HepG2 (cell line): ENCODE measurements at regions not wholly inside any gene's neighbourhood (a gene's known extent, or its start where the extent isn't known, plus 50 kb on each side); places are given as distances from the start of the nearest gene placed in this dataset.
A peak's percentile ranks its signal among the peaks of the same experiment; 100 is the strongest.

Experiments
- ATAC-seq: fragments of 200-7000 bp; cut with Tn5 transposase; 3 replicates; pipeline ENCODE4 v1.9.1; 2020; ENCODE audit warnings: mild to moderate bottlenecking, moderate library complexity
- BruUV-seq: library from RNA; stranded (reverse); fragments of 400-500 nt; replicated peaks from 2 replicates; lab custom pipeline; 2021; lab: Mats Ljungman, UMichigan
- CTCF ChIA-PET: fragments of 300-600 bp; formaldehyde crosslinking; extraction: SDS; loops from one replicate; lab custom pipeline; 2021; ENCODE audit warnings: low total read pairs, inconsistent platforms, low intra/inter-chr PET ratio; lab: Yijun Ruan, JAX
- POLR2A ChIA-PET: fragments of 350-600 bp; sonication (Branson Sonifier 250); formaldehyde crosslinking; loops from one replicate; lab custom pipeline; 2020; ENCODE audit warnings: antibody characterized with exemption, inconsistent platforms; lab: Yijun Ruan, JAX
- DNase-seq: peaks from one replicate; pipeline ENCODE4 v3.0.0-alpha.2; 2015; ENCODE audit warnings: low spot score
- FAIRE-seq: peaks from 3 replicates; lab custom pipeline; 2011; peaks lifted over from hg19 to GRCh38; lab: Jason Lieb, UNC
- H2AFZ ChIP-seq: one replicate; pipeline ENCODE4 v1.6.1; 2011; ENCODE audit warnings: low read length, inconsistent platforms
- H3K27ac ChIP-seq: fragments of 300-600 bp; 3 replicates; pipeline ENCODE4 v1.8.0; 2011; ENCODE audit warnings: mixed run types, mild to moderate bottlenecking, mixed read lengths, low read length, inconsistent platforms; ENCODE audit not compliant: insufficient read depth; ENCODE audit errors: extremely low read length
- H3K27me3 ChIP-seq, 2 experiments: fragments of 200-600 bp in 1 of 2; 2 replicates in 1 of 2; 3 replicates in 1 of 2; pipeline versions ENCODE4 v1.6.0 to v1.8.0; 2011; ENCODE audit warnings: low read length in 2 of 2, mild to moderate bottlenecking in 2 of 2, moderate library complexity in 2 of 2, inconsistent platforms in 1 of 2; ENCODE audit not compliant: insufficient read depth in 2 of 2, control insufficient read depth in 1 of 2
- H3K36me3 ChIP-seq, 2 experiments: fragments of 200-600 bp in 1 of 2; replicated peaks in 1 of 2; 2 replicates in 1 of 2; 3 replicates in 1 of 2; pipeline versions ENCODE4 v1.5.1 to v1.8.0; 2011; ENCODE audit warnings: low read length in 2 of 2, inconsistent platforms in 1 of 2; ENCODE audit not compliant: insufficient read depth in 2 of 2, control insufficient read depth in 1 of 2
- H3K4me1 ChIP-seq: 2 replicates; pipeline ENCODE4 v1.5.1; 2012; ENCODE audit warnings: low read length, inconsistent platforms; ENCODE audit not compliant: insufficient read depth
- H3K4me2 ChIP-seq: 2 replicates; pipeline ENCODE4 v1.6.0; 2011; ENCODE audit warnings: low read depth, low read length, inconsistent platforms
- H3K4me3 ChIP-seq, 3 experiments: fragments of 200-600 bp in 1 of 3; sonication (generic), shearing (Covaris generic) in 1 of 3; replicated peaks in 1 of 3; 2 replicates each; pipeline ENCODE4 v1.5.1; 2011 to 2016; ENCODE audit warnings: low read length in 3 of 3, inconsistent platforms in 2 of 3, low read depth in 2 of 3, mild to moderate bottlenecking in 2 of 3, control low read depth in 1 of 3, mixed read lengths in 1 of 3; ENCODE audit not compliant: insufficient read depth in 1 of 3
- H3K79me2 ChIP-seq: one replicate; pipeline ENCODE4 v1.6.1; 2011; ENCODE audit warnings: low read length, inconsistent platforms; ENCODE audit not compliant: insufficient read depth
- H3K9ac ChIP-seq: 2 replicates; pipeline ENCODE4 v1.6.0; 2011; ENCODE audit warnings: mild to moderate bottlenecking, low read depth, low read length, inconsistent platforms; ENCODE audit not compliant: insufficient read depth
- H3K9me3 ChIP-seq: 2 replicates; pipeline ENCODE4 v1.5.1; 2012; ENCODE audit warnings: mild to moderate bottlenecking, low read length
- H4K20me1 ChIP-seq: 2 replicates; pipeline ENCODE4 v1.6.0; 2011; ENCODE audit warnings: inconsistent platforms, mild to moderate bottlenecking, low read length, moderate library complexity; ENCODE audit not compliant: insufficient read depth
- ELF1 ChIP-seq: sonication (generic); formaldehyde crosslinking; IDR thresholded peaks from 2 replicates; pipeline ENCODE4 v1.4.0; 2020; ENCODE audit warnings: missing genetic modification reagents
- ELF3 ChIP-seq: IDR thresholded peaks from 2 replicates; pipeline ENCODE4 v1.6.1; 2016; ENCODE audit warnings: missing genetic modification reagents, missing compliant biosample characterization
- TEAD3 ChIP-seq: optimal IDR thresholded peaks from 2 replicates; pipeline ENCODE3; 2016; ENCODE audit warnings: borderline replicate concordance
- ZNF703 ChIP-seq: sonication (generic); formaldehyde crosslinking; IDR thresholded peaks from 2 replicates; pipeline ENCODE4 v1.5.1; 2020; ENCODE audit warnings: missing genetic modification reagents, mild to moderate bottlenecking, moderate library complexity, borderline replicate concordance
- ZNF713 ChIP-seq: sonication (generic); formaldehyde crosslinking; IDR thresholded peaks from 2 replicates; pipeline ENCODE4 v1.4.0; 2020; ENCODE audit warnings: mild to moderate bottlenecking, missing genetic modification reagents
- WGBS: methylation state at CpG from one replicate; pipeline ENCODE4 v1.1.6; 2017; ENCODE audit warnings: low lambda C conversion rate; 5-methylcytosine and 5-hydroxymethylcytosine counted together
- in situ Hi-C: cut with HindIII; loops from 2 replicates; pipeline ENCODE4 v1.10.0; 2017; ENCODE audit warnings: low pct_unique_long_range_greater_than_20kb; ENCODE audit not compliant: extremely low pct_ligation_motif_present
- intact Hi-C: fragments of 100-400 bp; cut with micrococcal nuclease; formaldehyde crosslinking; loops from one replicate; pipeline ENCODE4 v1.10.0; 2022; ENCODE audit not compliant: unreplicated experiment

- Histone ChIP-seq H3K9ac (no peak overlapping the region), H3K27ac (no peak overlapping the region), H3K4me1 (no peaks in the 10 kb centered on the region), H3K4me2 (no peak overlapping the region), H3K27me3 (no peaks in the 10 kb centered on the region), H3K79me2 (no peaks in the 10 kb centered on the region), H3K4me3 (no peak overlapping the region), H3K9me3 (peaks cover 32% of the 10 kb centered on the region; the same call in 1 of the 2 replicates), H3K36me3 (no peaks in the 10 kb centered on the region), H4K20me1 (no peaks in the 10 kb centered on the region), H2AFZ (no peak overlapping the region)
- CTCF ChIA-PET: no interaction called here
- peak; percentile 29; the same call in 1 of the 2 replicates for TF ChIP-seq ELF3 (CRISPR knock-in tag)
- peak; percentile 50 for TF ChIP-seq ELF1 (CRISPR knock-in tag)
- no peak for TF ChIP-seq ZNF713
- TF ChIP-seq TEAD3: peak; percentile 94
- in situ Hi-C loops (no loop called here), intact Hi-C loops (no loop called here)
- no TSS peak for BruUV-seq
- no peak for DNase-seq
- no peak for ATAC-seq
- 35% methylated on average over 8 of the region's 8 CpGs for WGBS
- no peak for FAIRE-seq
- POLR2A ChIA-PET: no interaction called here
Observed at GRCh38 chr7:70952311-70952710, 179.6 kb upstream of the GALNT17 start.

GRCh38 chr7:70953331-70953741 is 178.6 kb upstream of the GALNT17 start:
- POLR2A ChIA-PET: no interaction called here
- WGBS: 35% methylated on average over 6 of the region's 6 CpGs
- no peaks in the 10 kb centered on the region for H3K79me2 ChIP-seq
- no peak overlapping the region for H2AFZ ChIP-seq
- no peak overlapping the region for H3K4me2 ChIP-seq
- H3K9ac ChIP-seq: no peak overlapping the region
- no peak for FAIRE-seq
- CTCF ChIA-PET: no interaction called here
- no peak for ATAC-seq
- H3K4me1 ChIP-seq: no peaks in the 10 kb centered on the region
- no peak for TF ChIP-seq ZNF703
- no peaks in the 10 kb centered on the region for H3K27me3 ChIP-seq
- H3K36me3 ChIP-seq: no peaks in the 10 kb centered on the region
- no peak overlapping the region for H3K27ac ChIP-seq
- H3K4me3 ChIP-seq: no peak overlapping the region
- in situ Hi-C loops: no loop called here
- peaks cover 29% of the 10 kb centered on the region; the same call in 1 of the 2 replicates for H3K9me3 ChIP-seq
- DNase-seq: no peak
- BruUV-seq: no TSS peak
- intact Hi-C loops: no loop called here
- no peaks in the 10 kb centered on the region for H4K20me1 ChIP-seq
